H1 (cell line): ENCODE measurements at regions not wholly inside any gene's neighbourhood (a gene's known extent, or its start where the extent isn't known, plus 50 kb on each side); places are given as distances from the start of the nearest gene placed in this dataset.

Experiments
- CBX8 ChIP-seq: fragments of 300-800, 300-1000 bp; sonication (generic); IDR thresholded peaks from 2 replicates; pipeline ENCODE4 v1.7.1; 2016; ENCODE audit warnings: low read depth, low read length, borderline replicate concordance
- CTCF ChIP-seq, 3 experiments: IDR thresholded peaks; 1 replicate in 2 of 3; 2 replicates in 1 of 3; pipeline versions ENCODE4 v1.5.1 to v1.6.1; 2011; ENCODE audit warnings: low read length in 3 of 3, mild to moderate bottlenecking in 3 of 3, inconsistent platforms in 2 of 3, low read depth in 1 of 3, moderate library complexity in 1 of 3; ENCODE audit not compliant: insufficient read depth in 1 of 3; ENCODE audit errors: control extremely low read depth in 1 of 3
- EP300 ChIP-seq, 2 experiments: IDR thresholded peaks; 1 replicate in 1 of 2; 2 replicates in 1 of 2; pipeline ENCODE4 v1.6.1; 2011 to 2012; ENCODE audit warnings: low read depth in 2 of 2, low read length in 2 of 2, mild to moderate bottlenecking in 2 of 2, borderline replicate concordance in 1 of 2, inconsistent platforms in 1 of 2, moderate library complexity in 1 of 2
- EZH2 ChIP-seq: fragments of 200-600 bp; sonication (generic); IDR thresholded peaks from 2 replicates; pipeline ENCODE4 v1.7.1; 2012; ENCODE audit warnings: low read depth, mild to moderate bottlenecking, moderate library complexity, low read length, inconsistent platforms; ENCODE audit not compliant: severe bottlenecking
- GABPA ChIP-seq: IDR thresholded peaks from 2 replicates; pipeline ENCODE4 v1.6.1; 2011; ENCODE audit warnings: mild to moderate bottlenecking, low read length, moderate library complexity, borderline replicate concordance; ENCODE audit not compliant: insufficient read depth
- JUN ChIP-seq: IDR thresholded peaks from 2 replicates; pipeline ENCODE4 v1.6.1; 2011; ENCODE audit warnings: low read depth, mild to moderate bottlenecking, improper control_type of control experiment, low read length
- POLR2A ChIP-seq, 2 experiments: IDR thresholded peaks; 1 replicate in 1 of 2; 2 replicates in 1 of 2; pipeline ENCODE4 v1.6.1; 2011; ENCODE audit warnings: low read depth in 2 of 2, low read length in 2 of 2, mild to moderate bottlenecking in 2 of 2; ENCODE audit errors: control extremely low read depth in 1 of 2
- POLR2AphosphoS5 ChIP-seq: IDR thresholded peaks from 2 replicates; pipeline ENCODE4 v1.6.1; 2011; ENCODE audit warnings: low read depth, low read length
- RAD21 ChIP-seq, 2 experiments: IDR thresholded peaks in 1 of 2; conservative IDR thresholded peaks in 1 of 2; 2 replicates each; pipeline ENCODE4 v1.6.1; 2011; ENCODE audit warnings: low read depth in 2 of 2, low read length in 2 of 2, improper control_type of control experiment in 1 of 2, inconsistent platforms in 1 of 2, mild to moderate bottlenecking in 1 of 2, moderate library complexity in 1 of 2
- SP1 ChIP-seq: IDR thresholded peaks from 2 replicates; pipeline ENCODE4 v1.6.1; 2011; ENCODE audit warnings: low read depth, low read length
- SRF ChIP-seq: IDR thresholded peaks from 2 replicates; pipeline ENCODE4 v1.6.1; 2011; ENCODE audit warnings: mild to moderate bottlenecking, low read depth, low read length, moderate library complexity
- TF ChIP-seq, protein P1 (sequence below): IDR thresholded peaks from 2 replicates; pipeline ENCODE4 v1.6.1; 2012; ENCODE audit warnings: inconsistent platforms
- TF ChIP-seq, protein P2 (sequence below): IDR thresholded peaks from 2 replicates; pipeline ENCODE4 v1.6.1; 2012; ENCODE audit warnings: low read length, inconsistent platforms

- TF ChIP-seq CTCF (IDR thresholded peaks at IDR 0.05; ENCODE audit: control extremely low read depth in 1 of 3, insufficient read depth in 1 of 3, low read depth in 1 of 3, low read length in 3 of 3) (no peak), RAD21 (IDR thresholded peaks at IDR 0.05 in 1 of 2, conservative IDR thresholded peaks at IDR 0.05 in 1 of 2; ENCODE audit: low read depth in 2 of 2, low read length in 2 of 2) (no peak), POLR2A (IDR thresholded peaks at IDR 0.05; ENCODE audit: control extremely low read depth in 1 of 2, low read depth in 2 of 2, low read length in 2 of 2) (no peak), CBX8 (no peak), EZH2 (no peak), JUN (no peak), POLR2AphosphoS5 (no peak), EP300 (IDR thresholded peaks at IDR 0.05; ENCODE audit: borderline replicate concordance in 1 of 2, low read depth in 2 of 2, low read length in 2 of 2) (no peak), SRF (no peak), SP1 (no peak), GABPA (no peak)
- TF ChIP-seq, protein P1, sequence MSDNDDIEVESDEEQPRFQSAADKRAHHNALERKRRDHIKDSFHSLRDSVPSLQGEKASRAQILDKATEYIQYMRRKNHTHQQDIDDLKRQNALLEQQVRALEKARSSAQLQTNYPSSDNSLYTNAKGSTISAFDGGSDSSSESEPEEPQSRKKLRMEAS: no peak
- TF ChIP-seq, protein P2, sequence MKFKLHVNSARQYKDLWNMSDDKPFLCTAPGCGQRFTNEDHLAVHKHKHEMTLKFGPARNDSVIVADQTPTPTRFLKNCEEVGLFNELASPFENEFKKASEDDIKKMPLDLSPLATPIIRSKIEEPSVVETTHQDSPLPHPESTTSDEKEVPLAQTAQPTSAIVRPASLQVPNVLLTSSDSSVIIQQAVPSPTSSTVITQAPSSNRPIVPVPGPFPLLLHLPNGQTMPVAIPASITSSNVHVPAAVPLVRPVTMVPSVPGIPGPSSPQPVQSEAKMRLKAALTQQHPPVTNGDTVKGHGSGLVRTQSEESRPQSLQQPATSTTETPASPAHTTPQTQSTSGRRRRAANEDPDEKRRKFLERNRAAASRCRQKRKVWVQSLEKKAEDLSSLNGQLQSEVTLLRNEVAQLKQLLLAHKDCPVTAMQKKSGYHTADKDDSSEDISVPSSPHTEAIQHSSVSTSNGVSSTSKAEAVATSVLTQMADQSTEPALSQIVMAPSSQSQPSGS: no peak
Observed at GRCh38 chr2:146982393-146982846, 862.4 kb upstream of the ACVR2A start.
